ENCODE measurements at regions not wholly inside any gene's neighbourhood (a gene's known extent, or its start where the extent isn't known, plus 50 kb on each side); places are given as distances from the start of the nearest gene placed in this dataset.

GRCh38 chr4:75306506-75306905 is 207.7 kb downstream of the RCHY1 start:
- WGBS (ENCODE audit: insufficient coverage, low coverage, low lambda C conversion rate, missing lambda C conversion rate) = 26% methylated on average over 3 of the region's 3 CpGs
- no peak for DNase-seq
- no peaks in the 10 kb centered on the region for H3K36me3 ChIP-seq
- no peaks in the 10 kb centered on the region for H3K4me1 ChIP-seq
- H3K4me3 ChIP-seq = no peak overlapping the region
- no peak overlapping the region for H3K27ac ChIP-seq
- ATAC-seq = no peak
- TF ChIP-seq POLR2A (IDR thresholded peaks at IDR 0.05) (no peak), CTCF (IDR thresholded peaks at IDR 0.05) (no peak)
- H3K9me3 ChIP-seq = no peaks in the 10 kb centered on the region
- intact Hi-C loops (cut with DNase I) = no loop called here
- H3K27me3 ChIP-seq = no peaks in the 10 kb centered on the region

DNA sequence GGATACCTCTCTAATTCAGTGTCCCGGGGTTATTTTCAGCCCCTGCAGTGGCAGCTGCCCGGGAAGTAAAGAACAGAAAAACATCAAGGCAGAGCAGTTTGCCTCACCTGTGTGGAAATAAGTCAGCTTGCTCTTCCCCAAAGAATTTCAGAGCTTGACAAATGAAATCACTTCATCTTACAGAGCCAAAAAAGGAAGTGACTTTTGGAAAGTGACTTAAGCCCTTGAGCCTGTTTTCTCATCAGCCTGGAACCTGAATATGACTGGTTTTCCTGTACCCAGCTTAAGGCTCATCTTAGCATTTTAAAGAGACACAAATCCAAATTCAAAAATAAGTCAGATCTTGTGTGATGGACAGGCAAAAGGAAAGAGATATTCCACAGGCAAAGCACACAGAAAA is 211.6 kb downstream of the RCHY1 start:
- 56% methylated on average over 2 of the region's 2 CpGs for WGBS (ENCODE audit: insufficient coverage, low coverage, low lambda C conversion rate, missing lambda C conversion rate)
- Histone ChIP-seq H3K27ac (no peak overlapping the region), H3K4me3 (no peak overlapping the region), H3K4me1 (no peaks in the 10 kb centered on the region), H3K36me3 (no peaks in the 10 kb centered on the region), H3K9me3 (no peaks in the 10 kb centered on the region), H3K27me3 (no peaks in the 10 kb centered on the region)
- DNase-seq (no peak), ATAC-seq (no peak)
- intact Hi-C loops (cut with DNase I) = no loop called here
- TF ChIP-seq POLR2A (IDR thresholded peaks at IDR 0.05) = no peak
- no peak for TF ChIP-seq CTCF (IDR thresholded peaks at IDR 0.05)

- Histone ChIP-seq H3K27ac (no peak overlapping the region), H3K27me3 (no peaks in the 10 kb centered on the region), H3K36me3 (no peaks in the 10 kb centered on the region), H3K4me1 (no peaks in the 10 kb centered on the region), H3K9me3 (no peaks in the 10 kb centered on the region), H3K4me3 (no peak overlapping the region)
- no peak for DNase-seq
- WGBS (ENCODE audit: insufficient coverage, low coverage, low lambda C conversion rate, missing lambda C conversion rate) = 30% methylated on average over 4 of the region's 7 CpGs
- no peak for ATAC-seq
- TF ChIP-seq CTCF (IDR thresholded peaks at IDR 0.05) = peak in 2 of 4 donors; percentile 9 to 13
- no peak for TF ChIP-seq POLR2A (IDR thresholded peaks at IDR 0.05)
- intact Hi-C loops (cut with DNase I) = no loop called here
Measured at GRCh38 chr4:75289914-75290582, 224.2 kb downstream of the RCHY1 start.

- intact Hi-C loops (cut with DNase I) = no loop called here
- Histone ChIP-seq H3K9me3 (no peaks in the 10 kb centered on the region), H3K4me3 (no peak overlapping the region), H3K27me3 (no peaks in the 10 kb centered on the region), H3K4me1 (no peaks in the 10 kb centered on the region), H3K36me3 (no peaks in the 10 kb centered on the region), H3K27ac (no peak overlapping the region)
- ATAC-seq (peak in 1 of 4 donors; percentile 24), DNase-seq (no peak)
- WGBS (ENCODE audit: insufficient coverage, low coverage, low lambda C conversion rate, missing lambda C conversion rate) = 44% methylated on average over 8 of the region's 8 CpGs
- TF ChIP-seq POLR2A (IDR thresholded peaks at IDR 0.05) (no peak), CTCF (IDR thresholded peaks at IDR 0.05) (no peak)
Measured at GRCh38 chr4:75287738-75288517, 226.3 kb downstream of the RCHY1 start.

Measured in right lobe of liver (tissue), 6 donors.